Adipocyte (in vitro differentiated cells): ENCODE measurements at regions not wholly inside any gene's neighbourhood (a gene's known extent, or its start where the extent isn't known, plus 50 kb on each side); places are given as distances from the start of the nearest gene placed in this dataset.

ENCODE experiments used
- DNase-seq: peaks from one replicate; pipeline ENCODE4 v3.0.0-alpha.2; 2015; ENCODE audit warnings: low read depth
- H3K27me3 ChIP-seq: replicated peaks from 2 replicates; pipeline ENCODE4 v1.7.0; 2013; ENCODE audit warnings: mild to moderate bottlenecking, low read length, moderate library complexity; ENCODE audit not compliant: control insufficient read depth, insufficient read depth
- H3K36me3 ChIP-seq: 2 replicates; pipeline ENCODE4 v1.7.0; 2013; ENCODE audit warnings: low read length, mild to moderate bottlenecking, moderate library complexity; ENCODE audit not compliant: control insufficient read depth, insufficient read depth, severe bottlenecking
- H3K4me1 ChIP-seq: 2 replicates; pipeline ENCODE4 v1.7.0; 2013; ENCODE audit warnings: mild to moderate bottlenecking, low read length, moderate library complexity; ENCODE audit not compliant: control insufficient read depth, insufficient read depth
- H3K4me3 ChIP-seq: 2 replicates; pipeline ENCODE4 v1.7.0; 2013; ENCODE audit warnings: mild to moderate bottlenecking, low read length, moderate library complexity
- H3K9ac ChIP-seq: 2 replicates; pipeline ENCODE4 v1.7.0; 2013; ENCODE audit warnings: mild to moderate bottlenecking, low read length, moderate library complexity
- H3K9me3 ChIP-seq: 2 replicates; pipeline ENCODE4 v1.7.0; 2013; ENCODE audit warnings: mild to moderate bottlenecking, low read length, moderate library complexity; ENCODE audit not compliant: control insufficient read depth

- Histone ChIP-seq H3K36me3 (no peaks in the 10 kb centered on the region), H3K27me3 (peaks cover 8% of the 10 kb centered on the region), H3K4me3 (no peak overlapping the region), H3K4me1 (peaks cover 6% of the 10 kb centered on the region), H3K9me3 (peaks cover 5% of the 10 kb centered on the region), H3K9ac (no peak overlapping the region)
- no peak for DNase-seq
Measured at GRCh38 chr22:44369293-44369661, 56.5 kb upstream of the SHISAL1 start.

GRCh38 chr22:44368611-44369292 is 56.0 kb upstream of the SHISAL1 start:
- DNase-seq = no peak
- Histone ChIP-seq H3K36me3 (no peaks in the 10 kb centered on the region), H3K4me1 (peaks cover 11% of the 10 kb centered on the region), H3K9me3 (no peaks in the 10 kb centered on the region), H3K27me3 (peaks cover 8% of the 10 kb centered on the region), H3K9ac (no peak overlapping the region), H3K4me3 (no peak overlapping the region)

GRCh38 chr22:44366372-44367300 is 53.9 kb upstream of the SHISAL1 start:
- Histone ChIP-seq H3K27me3 (peaks cover 5% of the 10 kb centered on the region), H3K36me3 (no peaks in the 10 kb centered on the region), H3K4me1 (peaks cover 26% of the 10 kb centered on the region), H3K9me3 (no peaks in the 10 kb centered on the region), H3K9ac (no peak overlapping the region), H3K4me3 (no peak overlapping the region)
- DNase-seq = no peak

GRCh38 chr22:44365832-44366231 is 53.1 kb upstream of the SHISAL1 start:
- Histone ChIP-seq H3K4me1 (peaks cover 33% of the 10 kb centered on the region), H3K9ac (no peak overlapping the region), H3K9me3 (no peaks in the 10 kb centered on the region), H3K4me3 (no peak overlapping the region), H3K36me3 (no peaks in the 10 kb centered on the region), H3K27me3 (peaks cover 5% of the 10 kb centered on the region)
- no peak for DNase-seq

- DNase-seq = no peak
- H3K4me1 ChIP-seq = peaks cover 39% of the 10 kb centered on the region
- no peak overlapping the region for H3K9ac ChIP-seq
- no peaks in the 10 kb centered on the region for H3K36me3 ChIP-seq
- H3K4me3 ChIP-seq = no peak overlapping the region
- H3K27me3 ChIP-seq = peaks cover 5% of the 10 kb centered on the region
- H3K9me3 ChIP-seq = no peaks in the 10 kb centered on the region
Measured at GRCh38 chr22:44365191-44365590, 52.4 kb upstream of the SHISAL1 start.

- Histone ChIP-seq H3K4me1 (peaks cover 41% of the 10 kb centered on the region), H3K4me3 (no peak overlapping the region), H3K9me3 (no peaks in the 10 kb centered on the region), H3K36me3 (no peaks in the 10 kb centered on the region), H3K27me3 (peaks cover 3% of the 10 kb centered on the region), H3K9ac (peak overlapping the region; percentile 19)
- DNase-seq = no peak
Measured at GRCh38 chr22:44364751-44365130, 52.0 kb upstream of the SHISAL1 start.

- Histone ChIP-seq H3K4me3 (no peak overlapping the region), H3K9ac (peak overlapping the region; percentile 19), H3K9me3 (no peaks in the 10 kb centered on the region), H3K27me3 (no peaks in the 10 kb centered on the region), H3K36me3 (no peaks in the 10 kb centered on the region), H3K4me1 (peaks cover 41% of the 10 kb centered on the region)
- DNase-seq = peak; percentile 29
Measured at GRCh38 chr22:44363980-44364750, 51.4 kb upstream of the SHISAL1 start.

GRCh38 chr22:44363013-44363979 is 50.5 kb upstream of the SHISAL1 start:
- H3K27me3 ChIP-seq = no peaks in the 10 kb centered on the region
- H3K9ac ChIP-seq = peak overlapping the region; percentile 55
- peak; percentile 98 for DNase-seq
- peak overlapping the region; percentile 47 for H3K4me3 ChIP-seq
- peaks cover 43% of the 10 kb centered on the region for H3K4me1 ChIP-seq
- H3K36me3 ChIP-seq = no peaks in the 10 kb centered on the region
- no peaks in the 10 kb centered on the region for H3K9me3 ChIP-seq

GRCh38 chr22:44362249-44363012 is 49.7 kb upstream of the SHISAL1 start:
- peak; percentile 36 for DNase-seq
- no peaks in the 10 kb centered on the region for H3K36me3 ChIP-seq
- no peaks in the 10 kb centered on the region for H3K27me3 ChIP-seq

More at GRCh38 chr22:44362249-44363012, 49.7 kb upstream of the SHISAL1 start:
- H3K9me3 ChIP-seq = no peaks in the 10 kb centered on the region
- H3K4me1 ChIP-seq = peaks cover 52% of the 10 kb centered on the region
- no peak overlapping the region for H3K4me3 ChIP-seq
- H3K9ac ChIP-seq = peak overlapping the region; percentile 16
